HG02623 (cell line): ENCODE measurements at regions not wholly inside any gene's neighbourhood (a gene's known extent, or its start where the extent isn't known, plus 50 kb on each side); places are given as distances from the start of the nearest gene placed in this dataset.

Experiments used
- ATAC-seq: cut with Tn5 transposase; IDR thresholded peaks from one replicate; pipeline ENCODE4 v1.9.1; 2021; ENCODE audit warnings: moderate library complexity; ENCODE audit not compliant: unreplicated experiment

- ATAC-seq, result no peak
These were observed 1065.9 kb upstream of the CITED2 start for GRCh38 chr6:140440223-140440835.

- no peak for ATAC-seq
These were observed 1063.9 kb upstream of the CITED2 start for GRCh38 chr6:140438346-140438735.

DNA sequence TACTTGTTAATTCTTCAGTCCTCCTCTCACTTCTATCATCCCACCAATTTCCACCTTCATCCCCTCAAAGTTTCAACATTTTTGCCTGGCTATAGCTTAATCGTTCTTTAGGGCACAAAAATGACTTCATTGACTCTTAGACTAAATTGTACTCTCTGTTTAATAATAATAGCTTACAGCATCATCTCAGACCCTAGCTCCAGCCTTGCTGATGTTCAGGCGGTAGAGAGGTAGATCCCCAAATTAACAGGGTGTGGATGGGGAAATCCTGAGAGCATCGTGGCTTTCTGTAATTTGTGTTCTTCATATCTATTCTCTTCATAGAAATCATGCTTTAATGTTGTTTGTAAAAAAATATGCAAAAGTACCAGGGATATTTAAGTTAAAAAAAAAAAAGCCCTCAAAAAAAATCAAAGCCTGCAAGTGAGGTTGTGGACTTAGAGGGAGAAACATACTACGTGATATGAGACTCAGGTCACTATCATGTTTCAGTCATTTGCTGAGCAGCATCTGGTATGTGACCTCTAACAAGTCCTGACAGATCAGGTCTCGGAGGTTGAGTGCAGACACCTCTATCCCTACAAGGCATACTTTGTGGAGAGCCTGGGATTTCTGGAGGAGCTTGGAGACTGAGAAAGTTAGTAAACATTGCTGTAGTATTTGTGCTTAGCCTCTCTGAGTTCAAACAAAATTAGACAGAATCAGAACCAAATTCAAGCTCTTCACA lies 1063.3 kb upstream of the CITED2 start:
- ATAC-seq, result no peak

- no peak for ATAC-seq
These were observed 1061.8 kb upstream of the CITED2 start for GRCh38 chr6:140436023-140436811.

DNA sequence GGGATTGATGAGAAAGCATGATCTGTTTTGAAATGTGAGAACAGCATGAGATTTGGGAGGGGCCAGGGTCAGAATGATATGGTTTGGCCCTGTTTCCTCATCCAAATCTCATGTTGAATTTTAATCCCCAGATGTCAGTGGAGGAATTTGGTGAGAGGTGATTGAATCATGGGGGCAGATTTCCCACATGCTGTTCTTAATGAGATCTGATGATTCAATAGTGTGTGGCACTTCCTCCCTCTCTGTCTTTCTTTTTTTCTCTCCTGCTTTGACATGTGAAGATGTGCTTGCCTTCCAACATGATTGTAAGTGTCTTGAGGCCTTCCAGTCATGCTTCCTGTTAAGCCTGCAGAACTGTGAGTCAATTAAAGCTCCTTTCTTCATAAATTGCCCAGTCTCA lies 1060.3 kb upstream of the CITED2 start:
- ATAC-seq, result no peak

DNA sequence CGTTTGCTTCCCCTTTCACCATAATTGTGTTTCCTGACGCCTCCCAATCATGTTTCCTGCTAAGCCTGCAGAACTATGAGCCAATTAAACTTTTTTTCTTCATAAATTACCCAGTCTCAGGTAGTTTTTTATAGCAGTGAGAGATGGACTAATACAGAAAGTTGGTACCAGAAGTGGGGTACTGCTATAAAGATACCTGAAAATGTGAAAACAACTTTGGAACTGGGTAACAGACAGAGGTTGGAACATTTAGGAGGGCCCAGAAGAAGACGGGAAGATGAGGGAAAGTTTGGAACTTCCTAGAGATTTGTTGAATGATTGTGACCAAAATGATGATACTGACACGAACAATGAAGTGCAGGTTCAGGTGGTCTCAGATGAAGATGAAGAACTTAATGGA lies 1058.6 kb upstream of the CITED2 start:
- no peak for ATAC-seq

- ATAC-seq, result no peak
These were observed 1053.4 kb upstream of the CITED2 start for GRCh38 chr6:140427842-140428241.

DNA sequence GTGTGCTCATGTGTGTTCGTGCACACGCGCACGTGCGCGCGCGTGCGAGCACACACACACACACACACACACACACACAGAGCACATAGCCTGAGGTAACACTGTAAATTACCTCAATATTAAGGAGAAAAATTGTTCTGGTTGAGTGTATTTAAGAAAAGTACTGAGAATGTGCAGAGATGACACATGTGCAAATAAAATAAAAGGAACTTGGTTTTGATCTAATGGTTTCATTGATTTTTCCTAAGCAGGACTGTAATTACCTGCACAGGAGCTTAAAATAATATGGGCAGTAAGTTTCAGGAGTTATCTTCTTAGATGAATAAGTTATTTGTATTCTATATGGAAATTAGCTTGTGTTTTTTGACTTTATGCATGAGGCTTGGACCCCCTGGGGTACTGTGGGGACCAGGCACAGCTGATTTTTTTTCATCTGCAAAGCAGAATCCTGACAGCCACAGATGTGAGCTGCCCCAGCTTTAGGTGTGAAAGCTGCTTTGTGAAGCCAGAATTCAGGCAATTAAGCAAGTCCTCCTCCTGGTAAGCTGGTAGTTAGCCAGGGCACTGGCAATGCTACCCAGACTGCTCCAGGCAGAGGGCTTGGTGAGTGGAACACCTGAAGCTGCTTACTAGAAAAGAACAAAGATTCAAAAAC lies 1040.6 kb upstream of the CITED2 start:
- no peak for ATAC-seq

GRCh38 chr6:140403020-140403419 lies 1028.6 kb upstream of the CITED2 start:
- no peak for ATAC-seq

- no peak for ATAC-seq
These were observed 1027.3 kb upstream of the CITED2 start for GRCh38 chr6:140401761-140402160.

GRCh38 chr6:140398076-140398475 lies 1023.6 kb upstream of the CITED2 start:
- no peak for ATAC-seq

DNA sequence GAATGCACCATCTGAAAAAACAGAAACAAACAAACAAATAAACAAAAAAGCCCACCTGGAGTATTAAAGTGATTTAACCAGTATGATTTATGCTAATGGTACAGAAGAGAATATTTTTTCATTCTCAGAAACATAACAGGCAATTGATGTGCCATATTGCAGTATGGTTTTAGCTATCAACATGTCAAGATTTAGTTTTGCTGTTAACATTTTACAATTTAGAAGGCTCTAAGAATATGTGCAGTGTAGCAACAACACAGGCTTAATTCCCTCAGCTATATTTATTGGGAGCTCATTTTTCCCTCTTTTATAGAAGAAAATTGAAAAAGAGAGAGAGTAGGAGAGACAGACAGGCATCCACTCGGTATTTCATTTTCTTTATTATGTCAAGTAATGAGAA lies 1022.7 kb upstream of the CITED2 start:
- no peak for ATAC-seq

GRCh38 chr6:140393665-140394540 lies 1019.5 kb upstream of the CITED2 start:
- no peak for ATAC-seq

DNA sequence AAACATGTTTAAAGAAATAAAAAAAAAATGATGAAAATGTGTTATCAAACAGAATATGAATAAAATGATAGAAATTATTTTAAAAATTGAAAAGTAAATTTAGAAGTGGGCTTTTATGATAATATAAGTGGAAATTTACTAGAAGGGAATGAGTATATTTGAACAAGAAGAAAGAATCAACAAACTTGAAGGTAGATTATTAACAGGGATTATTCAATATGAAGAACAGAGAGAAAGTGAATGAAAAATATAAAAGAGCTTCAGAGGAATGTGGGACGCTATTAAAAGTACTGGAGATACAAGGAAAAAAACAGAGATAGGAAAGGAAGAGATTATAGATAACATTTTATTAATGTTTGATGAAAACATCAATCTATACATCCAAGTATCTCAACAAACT lies 1014.4 kb upstream of the CITED2 start:
- no peak for ATAC-seq

GRCh38 chr6:140388192-140388802 lies 1013.8 kb upstream of the CITED2 start:
- ATAC-seq, result no peak

GRCh38 chr6:140385679-140386078 lies 1011.2 kb upstream of the CITED2 start:
- no peak for ATAC-seq

- ATAC-seq, result no peak
These were observed 1007.9 kb upstream of the CITED2 start for GRCh38 chr6:140382355-140382754.

DNA sequence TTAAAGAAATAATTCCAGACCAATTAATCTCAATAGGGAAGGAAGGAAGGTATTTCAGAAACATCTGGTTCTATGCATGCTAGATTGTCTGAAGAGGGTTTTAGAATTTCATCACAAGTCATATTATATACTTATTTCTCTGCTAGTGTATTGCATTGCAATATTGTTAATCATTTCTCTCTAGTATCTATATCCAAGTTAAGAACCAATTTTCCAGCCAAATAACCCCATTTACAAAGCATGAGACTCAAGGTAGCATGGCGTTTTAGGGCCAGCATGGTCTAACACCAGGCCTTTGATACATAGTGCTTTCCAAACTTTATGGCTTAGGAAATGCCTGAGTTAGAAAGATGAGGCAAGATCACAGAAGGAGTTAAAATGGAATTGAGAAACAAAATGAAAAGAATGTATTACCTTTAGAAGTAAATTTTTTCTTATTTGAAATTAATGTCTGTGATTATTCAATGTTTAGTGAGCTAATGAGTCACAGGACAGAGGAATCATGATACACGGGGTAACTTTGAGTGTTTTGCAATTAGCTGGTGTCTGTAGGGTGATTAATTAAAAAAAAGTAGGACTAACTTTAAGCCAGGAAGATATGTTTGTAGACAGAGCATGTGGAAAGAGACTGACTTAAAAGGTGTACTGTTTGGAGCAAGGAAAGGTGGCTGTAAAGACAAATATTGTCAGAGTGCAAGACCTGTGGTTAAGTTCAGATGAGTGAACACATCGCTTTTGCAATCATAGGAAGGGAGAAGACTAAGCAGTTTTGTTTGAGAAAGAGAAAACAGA lies 1006.2 kb upstream of the CITED2 start:
- no peak for ATAC-seq

DNA sequence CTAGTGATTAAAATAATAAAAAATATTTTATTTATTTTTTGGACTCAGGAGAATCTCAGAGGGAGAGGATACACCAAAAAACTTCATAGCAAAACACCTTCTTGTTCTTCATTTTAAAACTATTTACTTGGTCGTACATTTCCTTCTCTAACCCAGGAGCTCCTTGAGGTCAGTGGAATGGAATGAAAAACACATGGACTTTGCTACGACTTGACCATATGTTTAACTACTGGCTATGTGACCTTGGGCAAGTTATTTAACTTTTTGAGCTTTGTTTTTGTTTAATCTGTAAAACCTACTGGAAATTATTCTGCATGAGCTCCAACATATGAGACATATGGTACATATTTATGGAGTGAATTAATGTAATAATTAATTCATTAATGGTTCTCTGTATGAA lies 1005.5 kb upstream of the CITED2 start:
- ATAC-seq, result no peak
